ENCODE measurements at regions not wholly inside any gene's neighbourhood (a gene's known extent, or its start where the extent isn't known, plus 50 kb on each side); places are given as distances from the start of the nearest gene placed in this dataset.

GRCh38 chr7:145916776-145917175, 199.8 kb upstream of the CNTNAP2 start:
- no peak for TF ChIP-seq CTCF (IDR thresholded peaks at IDR 0.05; ENCODE audit: poor library complexity, severe bottlenecking)
- no peak for TF ChIP-seq REST (IDR thresholded peaks at IDR 0.05; ENCODE audit: borderline replicate concordance)
- no peak for TF ChIP-seq POLR2AphosphoS5 (IDR thresholded peaks at IDR 0.05)
- no peak for TF ChIP-seq SMC3 (conservative IDR thresholded peaks at IDR 0.05; ENCODE audit: poor library complexity)
- TF ChIP-seq TAF1 (IDR thresholded peaks at IDR 0.05; ENCODE audit: low read depth), result no peak
- no peak for TF ChIP-seq RAD21 (conservative IDR thresholded peaks at IDR 0.05)

Data from neural cell (in vitro differentiated cells).